NCI-H748 (cell line): ENCODE measurements at regions not wholly inside any gene's neighbourhood (a gene's known extent, or its start where the extent isn't known, plus 50 kb on each side); places are given as distances from the start of the nearest gene placed in this dataset.
"Not testable (repeated sequence)": the region's sequence is repeated elsewhere in the genome, so short reads cannot be mapped to it uniquely, and the experiment has no call there.

Experiments
- DNase-seq: peaks from one replicate; lab custom pipeline; 2025; ENCODE audit not compliant: unreplicated experiment; lab: John Stamatoyannopoulos, UW

DNA sequence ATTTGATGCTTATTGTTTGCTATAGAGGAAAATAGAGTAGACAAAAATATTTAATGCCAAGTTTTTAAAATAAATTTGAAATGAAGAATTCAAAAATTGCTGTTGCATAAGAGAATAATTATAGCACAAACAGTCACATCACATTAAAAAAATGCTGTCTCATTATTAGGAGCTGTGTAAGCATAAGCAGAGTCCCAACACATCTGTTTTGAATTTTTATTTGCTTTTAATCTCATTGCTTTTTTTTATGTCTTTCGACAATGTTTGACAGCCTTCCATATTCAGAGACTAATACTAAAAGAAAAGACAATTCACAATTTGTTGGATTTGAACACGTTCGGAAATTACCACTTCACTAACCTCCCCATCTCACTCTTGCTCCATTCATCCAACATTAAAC, 143.5 kb downstream of the TFPI2 start:
- DNase-seq = no peak

DNA sequence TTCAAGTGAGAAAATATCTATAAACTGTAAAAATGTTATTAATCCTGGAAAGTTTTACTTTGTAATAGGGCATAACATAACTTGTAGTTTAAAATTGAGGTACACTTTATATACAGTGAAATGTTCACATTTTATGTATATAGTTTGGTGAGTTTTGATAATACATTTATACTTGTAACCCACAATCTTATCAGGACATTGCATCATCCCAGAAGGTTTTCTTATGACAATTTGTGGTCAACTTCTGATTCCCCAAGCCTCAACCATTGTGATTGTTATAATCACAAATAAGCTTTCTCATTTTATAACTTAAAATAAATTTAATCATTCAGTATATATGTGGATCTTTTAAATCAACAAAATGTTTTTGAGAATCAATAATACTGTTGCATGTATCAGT, 151.1 kb downstream of the TFPI2 start:
- no peak for DNase-seq

DNA sequence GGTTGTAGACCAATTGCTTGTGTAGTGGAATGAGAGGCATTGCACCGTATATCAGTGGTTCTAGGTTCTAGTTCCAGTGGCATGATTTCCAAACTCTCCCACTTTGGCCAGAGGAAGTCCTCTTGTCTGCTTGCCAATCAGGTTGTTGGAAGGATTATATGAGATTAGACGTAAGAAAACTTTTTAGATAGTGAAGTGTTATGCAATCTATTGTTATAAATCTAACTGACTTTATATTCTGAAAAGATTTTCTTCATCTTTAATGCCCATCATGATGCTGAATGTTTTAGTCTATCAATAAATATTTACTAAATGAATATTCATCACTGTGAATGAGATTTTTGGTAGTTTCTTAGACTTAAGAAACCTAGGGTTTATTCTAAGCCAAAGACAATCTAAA, 152.6 kb downstream of the TFPI2 start:
- DNase-seq = no peak

DNA sequence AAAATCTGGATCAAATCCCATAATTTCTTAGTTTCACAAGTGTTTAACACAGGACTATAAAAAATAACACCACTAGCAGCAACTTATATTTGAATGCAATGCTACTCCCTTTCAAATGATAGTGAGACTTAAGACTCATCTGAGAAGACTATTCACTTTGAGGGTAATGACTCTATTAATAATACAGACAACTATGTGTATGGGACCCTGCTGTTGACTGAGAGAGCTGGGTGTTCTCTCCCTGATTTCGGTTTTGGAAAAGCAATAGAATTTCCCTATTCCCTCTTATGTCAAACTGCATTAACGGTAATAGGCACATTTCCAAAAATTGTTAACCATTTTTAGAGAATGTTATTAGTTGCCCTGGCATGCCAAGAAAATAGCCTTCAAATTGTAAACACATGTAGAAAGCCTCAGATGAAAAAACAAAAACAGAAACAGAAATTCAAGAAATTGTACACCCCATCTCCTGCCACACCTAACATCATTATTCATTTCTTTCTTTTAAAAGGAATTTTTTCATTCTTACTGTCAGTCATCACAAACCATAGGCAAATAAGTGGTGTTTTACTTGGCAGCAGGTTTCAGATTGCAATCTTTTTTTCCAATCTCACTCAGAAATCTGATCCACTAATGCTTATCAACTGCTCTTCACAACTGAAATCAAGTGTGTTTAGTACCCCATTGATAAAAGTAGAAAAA, 153.7 kb downstream of the TFPI2 start:
- peak; percentile 25 for DNase-seq

DNA sequence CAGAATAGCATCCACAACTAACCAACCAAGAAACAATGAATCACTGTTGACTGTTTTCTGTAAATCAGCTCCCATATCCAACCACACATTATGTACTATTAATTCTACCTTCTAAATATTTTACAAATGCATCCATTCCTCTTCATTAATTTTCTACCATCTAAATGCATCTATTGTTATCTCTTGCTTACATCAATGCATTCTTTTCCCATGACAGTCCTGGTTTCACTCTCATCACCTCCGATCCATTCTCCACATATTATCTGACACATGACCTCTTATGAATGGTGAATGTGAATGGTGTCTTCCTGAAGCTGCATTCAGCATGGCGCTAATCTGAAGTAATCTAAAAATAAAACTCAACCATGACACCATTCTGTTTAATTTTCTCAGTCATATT, 153.8 kb upstream of the CALCR start:
- DNase-seq = no peak

DNA sequence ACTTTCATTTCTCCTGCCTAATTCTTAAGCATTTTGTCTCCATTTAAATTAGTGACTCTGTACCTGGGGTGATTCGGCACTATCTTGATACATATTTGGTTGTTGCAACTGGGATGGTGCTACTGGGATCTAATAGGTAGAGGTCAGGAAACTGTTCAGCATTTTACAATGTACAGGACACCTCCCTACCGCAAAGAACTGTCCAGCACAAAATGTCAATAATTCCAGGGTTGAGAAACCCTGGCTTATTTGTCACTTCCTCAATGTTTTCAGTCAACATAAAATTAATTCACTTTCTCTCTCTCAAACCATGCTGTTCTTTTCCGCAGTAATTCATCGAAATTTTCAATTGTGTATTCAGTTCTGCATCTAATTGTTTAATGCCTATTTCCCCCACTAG, 151.4 kb upstream of the CALCR start:
- no peak for DNase-seq

DNA sequence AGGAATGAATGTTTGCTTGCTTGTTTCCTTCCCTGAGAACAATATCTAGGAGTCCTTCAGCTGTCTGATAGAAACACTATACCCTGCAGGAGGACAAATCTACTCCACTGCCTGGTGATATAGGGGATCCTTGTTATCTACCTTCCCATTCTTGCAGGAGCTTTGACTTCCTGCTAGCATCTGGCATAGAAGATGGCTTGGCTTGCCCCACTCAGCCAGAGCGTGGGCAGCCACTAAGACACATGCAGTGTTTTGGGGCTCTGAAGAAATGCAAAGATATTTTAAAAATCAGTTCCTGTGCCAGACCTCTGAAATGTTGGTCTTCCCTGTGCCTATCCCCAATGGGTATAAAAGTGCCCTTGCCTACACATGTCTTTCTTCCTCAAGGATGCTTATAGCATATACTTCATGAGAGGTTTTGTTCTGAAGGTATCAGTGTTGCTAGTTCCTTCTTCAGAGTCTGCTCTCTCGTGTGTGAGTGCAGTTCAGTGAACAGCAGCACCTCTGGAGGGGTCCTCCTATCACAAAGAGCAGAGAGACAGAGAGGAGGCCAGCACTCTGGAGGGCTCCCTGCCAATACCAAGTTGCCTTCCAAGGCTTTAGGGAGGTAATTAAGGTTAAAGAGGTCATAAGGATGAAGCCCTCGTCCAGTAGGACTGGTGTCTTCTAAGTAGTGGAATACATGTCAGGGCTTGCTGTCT, 149.1 kb upstream of the CALCR start:
- DNase-seq = no peak

DNA sequence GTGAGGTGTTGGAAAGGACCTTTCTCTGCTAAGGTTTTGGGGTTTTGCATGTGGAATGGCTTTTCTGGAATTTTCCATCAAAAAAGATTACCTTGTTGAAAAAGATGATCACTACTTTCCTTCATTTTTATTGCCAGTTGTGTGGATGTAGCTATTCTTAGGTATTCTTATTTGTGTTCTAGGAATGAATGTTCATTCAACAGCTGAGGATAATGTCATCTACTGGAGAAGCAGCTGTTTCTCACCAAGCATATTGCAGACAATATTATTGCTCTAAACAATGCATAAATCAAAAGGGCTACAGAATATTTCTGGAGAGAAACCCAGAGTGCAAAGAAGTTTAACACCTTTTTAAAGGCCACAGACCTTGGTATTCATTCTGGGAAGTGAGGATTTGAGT, 145.6 kb upstream of the CALCR start:
- peak; percentile 19 for DNase-seq

DNA sequence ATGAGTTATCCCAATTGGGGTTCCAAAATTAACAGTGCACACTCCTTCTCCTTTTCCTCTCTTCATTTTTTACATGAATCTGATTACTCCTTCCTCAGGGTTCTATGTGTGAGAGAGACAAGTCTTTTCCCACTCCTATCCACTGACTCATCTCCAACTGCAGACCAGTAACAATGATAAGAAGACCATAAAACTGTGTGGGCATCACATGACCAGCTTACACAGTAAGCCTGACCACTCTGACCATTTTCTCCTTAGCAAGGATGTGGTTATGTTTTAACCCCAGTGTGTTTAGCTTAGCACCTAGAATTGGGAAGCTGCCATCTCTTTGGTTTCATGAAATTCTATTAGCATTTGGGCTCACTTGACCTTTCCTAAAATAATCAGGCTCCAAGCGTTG, 145.0 kb upstream of the CALCR start:
- DNase-seq = no peak

DNA sequence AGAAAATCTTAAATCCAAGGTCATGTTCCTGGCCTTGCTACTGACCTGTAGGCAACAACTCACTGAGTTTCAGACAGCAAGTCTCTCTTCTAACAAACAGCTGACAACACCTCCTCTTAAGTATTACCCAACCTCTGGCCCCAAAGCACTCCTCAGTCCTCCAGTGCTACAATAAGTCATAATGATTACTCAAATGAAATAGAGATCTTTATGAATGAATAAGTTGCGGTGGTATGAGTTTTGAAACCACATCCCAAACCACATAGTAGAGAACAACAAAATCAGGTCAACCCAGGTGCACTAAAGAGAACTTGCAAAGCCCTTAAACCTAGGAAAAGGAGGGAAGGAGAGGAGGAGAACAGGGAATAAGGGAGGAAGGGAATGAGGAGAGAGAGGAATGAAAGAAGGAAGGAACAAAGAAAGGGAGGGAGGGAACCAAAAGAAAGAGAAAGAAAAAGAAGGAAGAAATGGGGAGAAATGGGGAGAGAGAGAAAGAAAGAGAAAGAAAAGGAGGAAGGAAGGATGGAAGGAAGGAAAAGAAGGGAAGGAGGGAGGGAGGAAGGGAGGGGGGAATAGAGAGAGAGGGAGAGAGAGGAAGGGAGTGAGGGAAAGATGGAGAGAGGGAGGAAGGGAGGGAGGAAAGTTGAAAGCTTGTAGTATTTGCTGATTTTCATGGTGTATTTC, 142.8 kb upstream of the CALCR start:
- DNase-seq = no peak

DNA sequence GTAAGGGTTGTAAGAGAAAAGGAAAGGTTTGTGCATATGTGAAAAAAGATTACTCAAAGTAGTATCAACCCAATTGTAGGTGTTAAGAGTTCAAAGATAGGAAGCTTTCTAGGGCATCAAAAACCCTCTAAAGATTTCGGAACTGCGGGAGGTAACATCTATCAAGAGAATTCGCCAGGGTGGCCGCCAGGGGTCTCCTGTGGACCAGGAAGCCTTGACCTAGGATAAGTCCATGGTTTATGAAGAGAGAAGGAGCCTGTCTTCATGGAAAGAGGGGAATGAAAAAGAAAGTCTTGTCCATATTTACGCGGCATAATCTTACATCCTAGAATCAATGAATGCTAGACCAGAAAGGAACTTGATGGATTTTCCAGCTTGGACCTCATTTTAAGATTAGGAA, 140.7 kb upstream of the CALCR start:
- DNase-seq = peak; percentile 43

DNA sequence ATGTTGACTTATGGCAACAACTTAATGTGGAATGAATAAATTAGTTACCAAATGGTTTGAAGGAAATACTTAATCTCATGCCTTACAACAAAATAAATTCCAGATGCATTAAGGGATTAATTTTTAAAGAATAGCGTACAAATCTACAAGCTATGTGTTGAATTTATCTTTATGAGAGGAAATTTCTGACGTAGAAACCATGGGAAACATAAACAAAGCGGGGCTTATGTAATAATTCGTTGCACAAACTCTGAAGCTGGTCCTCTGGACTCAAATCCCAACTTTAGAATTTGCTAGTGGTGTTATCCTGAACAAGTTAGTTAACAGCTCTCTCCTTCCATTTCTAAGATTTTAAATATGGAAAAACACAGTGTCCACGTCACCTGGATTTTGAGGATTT, 137.4 kb upstream of the CALCR start:
- no peak for DNase-seq

DNA sequence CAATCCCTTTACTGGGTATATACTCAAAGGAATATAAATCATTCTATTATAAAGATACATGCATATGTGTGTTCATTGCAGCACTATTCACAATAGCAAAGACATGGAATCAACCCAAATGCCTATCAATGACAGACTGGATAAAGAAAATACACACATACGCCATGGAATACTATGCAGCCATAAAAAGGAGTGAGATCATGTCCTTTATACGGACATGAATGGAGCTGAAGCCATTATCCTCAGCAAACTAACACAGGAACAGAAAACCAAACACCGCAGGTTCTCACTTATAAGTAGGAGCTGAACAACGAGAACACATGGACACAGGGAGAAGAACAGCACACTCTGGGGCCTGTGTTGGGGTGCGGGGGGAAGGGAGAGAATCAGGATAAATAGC, 133.7 kb upstream of the CALCR start:
- not testable (repeated sequence) for DNase-seq

DNA sequence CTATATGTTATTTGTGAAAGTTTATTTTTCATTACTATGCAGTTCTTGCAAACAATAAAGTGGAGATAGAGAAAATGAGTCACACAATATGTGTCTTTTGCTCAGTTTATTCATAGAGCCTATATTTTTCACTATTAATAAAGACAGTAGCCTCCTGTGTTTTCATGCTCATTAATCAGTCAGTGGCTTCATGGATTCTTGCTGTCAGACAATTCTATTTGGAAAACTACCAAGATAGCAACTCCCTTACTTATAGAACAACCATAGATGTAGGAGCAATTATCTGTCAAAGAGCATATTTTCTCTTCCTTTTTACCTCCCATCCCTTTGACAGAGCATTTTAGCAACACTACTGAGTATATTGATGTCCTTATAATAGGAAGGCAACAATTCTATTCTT, 132.7 kb upstream of the CALCR start:
- DNase-seq = no peak

DNA sequence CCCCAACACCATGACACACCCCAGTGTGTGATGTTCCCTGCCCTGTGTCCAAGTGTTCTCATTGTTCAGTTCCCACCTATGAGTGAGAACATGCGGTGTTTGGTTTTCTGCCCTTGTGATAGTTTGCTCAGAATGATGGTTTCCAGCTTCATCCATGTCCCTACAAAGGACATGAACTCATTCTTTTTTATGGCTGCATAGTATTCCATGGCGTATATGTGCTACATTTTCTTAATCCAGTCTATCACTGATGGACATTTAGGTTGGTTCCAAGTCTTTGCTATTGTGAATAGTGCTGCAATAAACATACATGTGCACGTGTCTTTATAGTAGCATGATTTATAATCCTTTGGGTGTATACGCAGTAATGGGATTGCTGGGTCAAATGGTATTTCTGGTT, 131.6 kb upstream of the CALCR start:
- DNase-seq = not testable (repeated sequence)

DNA sequence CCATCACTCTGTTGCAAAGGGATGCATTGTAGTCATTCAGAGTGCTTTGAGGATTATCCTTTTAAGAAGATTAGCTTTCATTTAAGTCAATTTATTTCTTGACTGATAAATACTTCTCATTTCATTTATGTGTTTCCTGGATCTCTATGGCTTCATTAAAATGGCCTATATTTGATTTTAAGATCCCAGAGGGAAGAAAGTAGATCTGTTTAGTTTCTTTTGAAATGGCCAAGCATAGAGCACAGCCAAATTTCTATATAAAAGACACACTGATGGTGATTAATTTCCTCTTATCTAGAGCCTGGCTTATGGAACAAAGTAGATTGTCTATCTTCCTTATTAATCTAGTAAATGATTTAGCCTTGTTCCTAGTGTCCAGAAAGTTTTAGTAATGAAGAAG, 129.7 kb upstream of the CALCR start:
- no peak for DNase-seq

DNA sequence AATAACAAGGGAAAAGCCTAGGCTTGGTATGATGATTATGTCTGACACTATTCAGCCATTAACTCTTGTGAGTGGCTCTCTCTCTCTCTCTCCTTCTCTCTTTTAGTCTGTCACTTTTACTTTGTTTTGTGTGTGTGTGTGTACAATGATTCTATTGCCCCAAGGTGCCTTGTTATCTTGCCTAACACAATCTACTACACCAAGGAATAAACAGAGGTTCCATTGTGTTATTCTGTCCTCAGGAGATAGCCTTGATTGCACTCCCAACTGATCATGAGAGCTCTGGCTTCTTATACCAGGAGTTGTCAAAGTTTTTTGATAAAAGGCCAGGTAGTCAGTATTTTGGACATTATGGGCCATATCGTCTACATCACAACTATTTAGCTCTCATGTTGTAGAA, 123.4 kb upstream of the CALCR start:
- no peak for DNase-seq

DNA sequence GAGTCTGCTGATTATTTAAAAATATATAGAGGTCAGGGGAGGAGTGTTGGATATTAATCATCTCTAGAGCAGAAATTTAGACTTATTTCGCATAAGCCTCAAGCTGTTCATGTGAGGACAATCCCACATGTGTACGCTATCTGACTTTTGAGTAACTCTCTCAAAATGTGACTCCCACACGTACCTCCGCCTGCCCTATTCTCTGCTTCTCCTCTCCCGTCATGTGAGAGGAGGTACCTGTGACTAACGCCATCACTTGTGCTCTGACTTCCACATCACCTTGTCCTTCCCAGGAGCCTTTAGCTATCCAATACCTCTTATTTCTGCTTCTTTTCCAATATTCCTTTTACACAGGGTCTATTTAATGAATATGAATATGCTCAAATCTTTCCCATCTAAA, 119.3 kb upstream of the CALCR start:
- no peak for DNase-seq

DNA sequence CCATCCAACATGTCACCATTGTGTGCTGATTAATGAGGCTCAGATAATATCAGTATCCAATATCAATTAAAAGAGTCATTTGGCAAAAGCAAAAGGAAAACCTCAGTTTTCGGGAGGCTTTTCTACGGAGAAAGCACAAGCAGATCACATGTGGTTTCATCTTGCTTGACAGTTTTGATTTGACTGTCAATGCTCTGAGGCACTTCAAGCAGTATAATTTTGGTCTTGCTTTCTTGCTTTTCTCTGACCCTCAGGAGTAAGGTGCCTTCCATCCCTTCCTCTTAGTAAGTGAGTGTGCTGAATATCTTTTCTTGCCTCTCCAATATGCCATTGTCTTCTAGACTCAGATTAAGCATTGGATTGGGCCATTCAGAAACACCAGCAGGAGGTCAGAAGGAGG, 115.5 kb upstream of the CALCR start:
- DNase-seq = no peak

DNA sequence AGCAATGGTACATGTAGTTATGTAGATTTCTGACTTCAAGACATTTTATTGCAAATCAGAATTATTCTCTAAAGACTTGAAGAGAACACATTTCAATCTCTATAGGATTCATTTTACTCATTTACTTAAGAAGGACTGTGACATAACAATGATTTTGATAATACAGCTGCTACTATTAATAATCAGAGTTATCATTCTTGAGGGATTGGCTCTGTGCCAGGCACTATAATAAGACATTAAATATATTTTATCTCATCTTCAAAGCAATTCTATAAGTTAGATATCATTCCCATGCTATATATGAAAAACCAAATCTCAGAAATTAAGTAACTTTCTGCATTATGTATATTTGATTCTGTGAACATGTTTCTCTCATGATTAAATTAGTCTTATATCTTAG, 103.7 kb upstream of the CALCR start:
- DNase-seq = no peak

DNA sequence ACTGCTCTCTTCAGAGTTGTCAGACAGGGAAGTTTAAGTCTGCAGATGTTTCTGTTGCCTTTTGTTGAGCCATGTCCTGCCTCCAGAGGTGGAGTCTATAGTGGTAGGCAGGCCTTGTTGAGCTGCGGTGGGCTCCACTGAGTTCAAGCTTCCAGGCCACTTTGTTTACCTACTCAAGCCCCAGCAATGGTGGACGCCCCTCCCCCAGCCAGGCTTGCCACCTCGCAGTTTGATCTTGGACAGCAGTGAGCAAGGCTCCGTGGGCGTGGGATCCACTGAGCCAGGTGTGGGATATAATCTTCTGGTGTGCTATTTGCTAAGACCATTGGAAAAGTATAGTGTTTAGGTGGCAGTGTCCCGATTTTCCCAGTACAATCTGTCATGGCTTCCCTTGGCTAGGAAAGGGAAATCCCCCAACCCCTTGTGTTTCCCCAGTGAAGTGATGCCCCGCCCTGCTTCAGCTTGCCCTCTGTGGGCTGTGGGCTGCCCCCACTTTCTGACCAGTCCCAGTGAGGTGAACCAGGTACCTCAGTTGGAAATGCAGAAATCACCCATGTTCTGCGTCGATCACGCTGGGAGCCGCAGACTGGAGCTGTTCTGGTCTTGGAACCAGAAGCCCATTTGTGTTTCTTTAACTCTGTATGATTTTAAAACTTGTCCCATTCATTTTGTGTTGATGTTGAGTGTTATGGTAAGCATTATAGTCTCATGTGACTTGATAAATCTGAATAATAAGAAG, 89.2 kb upstream of the CALCR start:
- no peak for DNase-seq

DNA sequence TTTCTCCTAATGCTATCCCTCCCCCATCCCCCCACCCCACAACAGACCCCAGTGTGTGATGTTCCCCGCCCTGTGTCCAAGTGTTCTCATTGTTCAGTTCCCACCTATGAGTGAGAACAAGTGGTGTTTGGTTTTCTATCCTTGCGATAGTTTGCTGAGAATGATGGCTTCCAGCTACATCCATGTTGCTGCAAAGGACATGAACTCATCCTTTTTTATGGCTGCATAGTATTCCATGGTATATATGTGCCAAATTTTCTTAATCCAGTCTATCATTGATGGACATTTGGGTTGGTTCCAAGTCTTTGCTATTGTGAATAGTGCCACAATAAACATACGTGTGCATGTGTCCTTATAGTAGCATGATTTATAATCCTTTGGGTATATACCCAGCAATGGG, 83.6 kb upstream of the CALCR start:
- not testable (repeated sequence) for DNase-seq
